Activated CD8-positive, alpha-beta memory T cell treated with anti-CD3 and anti-CD28 coated beads, Interleukin-2, amount 10 ng/mL, durations not matched to agents 7 days and 5 days (primary cell): ENCODE measurements at regions not wholly inside any gene's neighbourhood (a gene's known extent, or its start where the extent isn't known, plus 50 kb on each side); places are given as distances from the start of the nearest gene placed in this dataset.
"Not testable (repeated sequence)": the region's sequence is repeated elsewhere in the genome, so short reads cannot be mapped to it uniquely, and the experiment has no call there.

Experiments used
- ATAC-seq: fragments of 150-1000 bp; cut with Tn5 transposase; one replicate; pipeline ENCODE4 v1.10.0; 2021; ENCODE audit warnings: moderate library complexity
- CTCF ChIA-PET: fragments of 350-600 bp; sonication (Branson Sonifier 250); formaldehyde crosslinking; loops from one replicate; lab custom pipeline; 2021; ENCODE audit warnings: antibody characterized with exemption; lab: Charles Lee
- DNase-seq: peaks from one replicate; pipeline ENCODE4 v3.0.0-alpha.2; 2020
- H3K27ac Mint-ChIP-seq: one replicate; pipeline ENCODE4 v1.8.0; 2021; ENCODE audit warnings: mild to moderate bottlenecking, mixed read lengths
- H3K27me3 Mint-ChIP-seq: one replicate; pipeline ENCODE4 v1.8.0; 2021; ENCODE audit warnings: mixed read lengths
- H3K36me3 Mint-ChIP-seq: one replicate; pipeline ENCODE4 v1.8.0; 2021; ENCODE audit warnings: mild to moderate bottlenecking, mixed read lengths
- H3K4me1 Mint-ChIP-seq: one replicate; pipeline ENCODE4 v1.8.0; 2021; ENCODE audit warnings: mixed read lengths
- H3K4me3 Mint-ChIP-seq: one replicate; pipeline ENCODE4 v1.8.0; 2021; ENCODE audit warnings: mild to moderate bottlenecking, moderate library complexity, mixed read lengths
- H3K9me3 Mint-ChIP-seq: one replicate; pipeline ENCODE4 v1.8.0; 2022; ENCODE audit warnings: low read depth, mixed read lengths

DNA sequence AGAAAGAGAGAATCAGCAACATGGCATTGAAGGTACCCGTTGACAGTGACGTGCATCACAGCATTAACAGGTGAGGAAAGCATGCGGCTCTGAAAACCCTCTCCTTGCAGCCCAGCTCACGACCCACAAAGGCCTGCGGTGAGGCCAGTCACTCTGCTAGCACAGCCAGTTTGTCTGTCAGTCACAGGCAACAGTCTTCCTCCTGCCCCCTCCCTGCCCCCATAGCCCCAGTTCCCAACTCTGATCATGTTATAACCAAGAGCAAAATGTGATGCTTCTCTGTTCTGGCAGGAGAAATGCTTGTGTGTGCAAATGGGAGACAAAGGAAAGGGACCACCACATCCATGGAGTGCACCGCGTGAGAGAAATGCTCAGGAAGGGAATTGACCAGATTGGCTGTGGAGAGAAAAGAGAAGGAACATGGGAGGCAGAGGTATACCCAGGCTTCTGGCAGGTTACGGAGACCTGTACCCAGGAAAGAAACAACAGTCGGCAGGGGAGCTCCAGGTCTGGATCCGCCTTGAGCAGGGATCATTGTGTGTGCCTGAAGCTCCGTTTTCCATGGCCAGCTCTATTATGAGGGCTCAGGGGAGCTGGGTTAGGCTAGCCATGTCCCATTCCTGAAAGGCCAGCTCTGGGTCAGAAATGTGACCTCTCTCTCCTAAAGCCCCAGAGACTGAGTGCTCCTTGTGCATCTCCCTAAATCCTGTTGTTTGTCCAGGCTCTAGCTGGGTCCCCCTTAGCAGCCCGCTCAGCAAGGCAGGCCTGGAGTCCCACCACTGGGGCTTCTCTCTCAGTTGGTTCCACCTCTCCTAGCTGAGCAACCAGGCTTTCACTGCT lies 139.7 kb upstream of the MAMLD1 start:
- H3K9me3 Mint-ChIP-seq = no peaks in the 10 kb centered on the region
- no peak overlapping the region for H3K4me3 Mint-ChIP-seq
- no peaks in the 10 kb centered on the region for H3K36me3 Mint-ChIP-seq
- H3K27ac Mint-ChIP-seq = no peak overlapping the region
- ATAC-seq = no peak
- peaks cover 7% of the 10 kb centered on the region for H3K27me3 Mint-ChIP-seq
- peaks cover 5% of the 10 kb centered on the region for H3K4me1 Mint-ChIP-seq
- CTCF ChIA-PET = interaction anchor here (1.0 kb wide), 1 partner anchor 16 kb away, joined by 3 read pairs; no protein-coding TSS in a partner anchor
- DNase-seq = no peak

DNA sequence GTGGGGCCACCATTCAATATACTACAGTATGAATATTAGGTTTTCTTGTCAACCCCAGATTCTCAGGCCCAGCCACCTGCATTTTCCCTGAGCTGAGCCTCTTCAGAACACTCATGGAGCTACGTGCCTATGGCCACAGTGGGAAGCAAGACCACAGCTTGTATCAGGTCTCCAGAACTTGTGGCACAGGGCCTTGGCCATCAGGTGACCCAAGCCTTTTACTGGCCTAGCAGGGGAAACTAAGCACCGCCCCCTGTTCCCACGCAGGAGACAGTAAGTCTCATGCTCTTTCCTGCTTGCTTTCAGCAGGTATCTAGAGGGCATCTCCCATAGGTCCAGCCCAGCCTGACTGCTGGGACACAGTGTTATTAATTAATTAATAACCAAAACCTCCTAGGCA lies 138.4 kb upstream of the MAMLD1 start:
- Mint-ChIP-seq H3K27me3 (peaks cover 7% of the 10 kb centered on the region), H3K4me1 (peaks cover 5% of the 10 kb centered on the region), H3K27ac (no peak overlapping the region), H3K9me3 (no peaks in the 10 kb centered on the region), H3K36me3 (no peaks in the 10 kb centered on the region), H3K4me3 (no peak overlapping the region)
- ATAC-seq (no peak), DNase-seq (no peak)
- CTCF ChIA-PET = no interaction called here

DNA sequence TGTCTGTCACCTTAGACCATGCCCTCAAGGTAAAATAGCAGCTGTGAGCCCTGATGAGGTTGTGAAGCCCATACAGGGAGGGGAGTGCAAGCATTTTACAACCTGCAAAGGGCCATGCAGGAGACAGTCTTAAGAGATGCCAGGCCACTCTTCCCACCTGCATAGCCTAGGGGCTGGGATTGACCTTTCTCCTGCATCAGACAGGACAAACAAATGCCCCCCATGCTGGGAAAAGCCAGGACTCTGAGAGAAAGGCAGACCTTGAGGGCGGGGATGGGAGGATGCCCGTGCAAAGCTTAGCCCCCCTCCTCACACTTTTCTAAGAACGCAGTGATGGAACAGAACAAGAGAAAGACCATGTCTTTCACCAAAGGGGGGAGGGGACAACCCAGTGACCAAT lies 137.9 kb upstream of the MAMLD1 start:
- ATAC-seq = no peak
- CTCF ChIA-PET = no interaction called here
- Mint-ChIP-seq H3K27me3 (peaks cover 7% of the 10 kb centered on the region), H3K4me3 (no peak overlapping the region), H3K36me3 (no peaks in the 10 kb centered on the region), H3K9me3 (no peaks in the 10 kb centered on the region), H3K27ac (no peak overlapping the region), H3K4me1 (peaks cover 5% of the 10 kb centered on the region)
- DNase-seq = no peak

DNA sequence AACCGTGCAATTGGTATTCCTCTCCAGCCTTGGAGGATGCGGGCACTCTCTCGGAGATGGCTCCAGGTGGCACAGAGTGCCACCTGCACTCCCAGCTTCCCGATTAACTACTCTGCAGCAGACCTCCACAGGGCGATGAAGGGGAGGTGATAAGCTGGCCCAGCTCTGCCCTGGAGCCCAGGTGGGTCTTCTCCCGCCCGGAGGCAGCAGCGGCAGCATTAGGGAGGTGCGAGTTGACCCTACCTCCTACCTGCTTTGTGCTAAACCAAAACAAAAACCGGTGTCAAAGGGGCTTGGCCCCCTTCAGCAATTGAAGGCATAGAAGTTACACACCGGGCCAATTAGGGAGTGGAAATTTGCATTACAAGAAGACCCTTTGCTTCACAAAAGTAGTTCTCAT lies 137.4 kb upstream of the MAMLD1 start:
- Mint-ChIP-seq H3K9me3 (no peaks in the 10 kb centered on the region), H3K4me3 (no peak overlapping the region), H3K4me1 (peaks cover 5% of the 10 kb centered on the region), H3K27ac (no peak overlapping the region), H3K27me3 (peaks cover 7% of the 10 kb centered on the region), H3K36me3 (no peaks in the 10 kb centered on the region)
- CTCF ChIA-PET = no interaction called here
- ATAC-seq = no peak
- DNase-seq = no peak

DNA sequence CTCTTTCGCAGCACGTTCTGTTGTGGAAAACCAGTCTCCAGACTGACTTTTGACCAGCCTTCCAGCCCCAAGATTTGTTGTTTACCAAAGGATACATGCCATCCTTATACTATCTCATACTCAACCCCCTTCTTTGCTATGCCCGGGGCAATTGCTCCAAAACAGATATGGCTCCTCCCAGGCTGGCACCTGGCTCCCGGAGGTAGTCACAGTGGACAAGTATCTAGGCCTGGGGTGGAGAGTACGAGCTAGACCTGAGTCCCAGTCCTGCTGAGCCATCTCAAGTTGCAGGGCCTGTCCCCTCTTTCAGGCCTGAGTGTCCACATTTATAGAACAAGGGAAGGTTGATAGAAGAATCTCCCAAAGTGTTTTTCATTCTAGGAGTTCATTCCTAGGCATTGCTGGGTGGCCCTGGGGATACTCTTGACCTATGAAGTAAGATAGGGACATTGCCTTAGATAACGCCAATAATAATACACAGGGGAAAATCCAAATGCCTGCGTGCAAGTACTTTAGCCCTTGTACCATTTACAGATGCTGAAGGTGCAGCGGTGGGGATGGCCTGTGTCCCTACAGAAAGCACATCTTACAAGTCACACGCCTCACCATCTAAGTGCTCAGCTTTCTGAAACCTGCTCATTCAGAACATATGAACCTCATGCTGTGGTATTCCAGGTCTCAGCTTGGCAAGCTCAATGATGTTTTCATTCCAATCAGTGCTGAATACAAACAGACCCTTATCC lies 136.7 kb upstream of the MAMLD1 start:
- DNase-seq (no peak), ATAC-seq (no peak)
- Mint-ChIP-seq H3K9me3 (no peaks in the 10 kb centered on the region), H3K27ac (no peak overlapping the region), H3K4me1 (peaks cover 5% of the 10 kb centered on the region), H3K4me3 (no peak overlapping the region), H3K36me3 (no peaks in the 10 kb centered on the region), H3K27me3 (peaks cover 1% of the 10 kb centered on the region)
- CTCF ChIA-PET = no interaction called here

DNA sequence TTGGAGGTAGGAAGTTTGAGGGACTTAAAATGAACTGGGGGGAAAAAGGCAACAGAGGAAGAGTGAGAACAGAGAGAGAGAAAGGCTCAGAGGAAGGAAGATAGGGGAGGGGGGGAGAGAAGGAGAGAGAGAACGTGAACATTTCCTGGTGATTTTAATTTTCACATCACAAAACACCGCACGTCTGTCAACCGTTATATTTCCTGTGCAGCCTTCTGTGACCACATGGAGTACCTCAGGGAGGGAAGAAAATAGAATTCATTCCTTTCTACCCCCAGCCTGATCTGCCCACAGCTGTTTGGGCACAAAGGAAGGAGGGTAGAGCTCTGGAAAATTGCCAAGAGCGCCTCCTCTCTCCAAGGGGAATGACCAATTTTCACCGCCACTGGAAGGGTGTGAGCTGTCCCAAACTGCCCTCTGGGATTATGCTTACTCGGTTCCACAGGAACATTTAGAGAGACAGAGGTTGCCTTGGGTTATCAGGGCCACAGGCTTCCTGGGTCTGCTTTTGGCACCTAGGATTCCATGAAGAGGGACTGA lies 135.7 kb upstream of the MAMLD1 start:
- Mint-ChIP-seq H3K27ac (no peak overlapping the region), H3K4me3 (no peak overlapping the region), H3K9me3 (no peaks in the 10 kb centered on the region), H3K4me1 (peaks cover 5% of the 10 kb centered on the region), H3K36me3 (no peaks in the 10 kb centered on the region), H3K27me3 (no peaks in the 10 kb centered on the region)
- DNase-seq (no peak), ATAC-seq (no peak)
- CTCF ChIA-PET = interaction anchor here (1.1 kb wide), 1 partner anchor 24 kb away, joined by 3 read pairs; no protein-coding TSS in a partner anchor

DNA sequence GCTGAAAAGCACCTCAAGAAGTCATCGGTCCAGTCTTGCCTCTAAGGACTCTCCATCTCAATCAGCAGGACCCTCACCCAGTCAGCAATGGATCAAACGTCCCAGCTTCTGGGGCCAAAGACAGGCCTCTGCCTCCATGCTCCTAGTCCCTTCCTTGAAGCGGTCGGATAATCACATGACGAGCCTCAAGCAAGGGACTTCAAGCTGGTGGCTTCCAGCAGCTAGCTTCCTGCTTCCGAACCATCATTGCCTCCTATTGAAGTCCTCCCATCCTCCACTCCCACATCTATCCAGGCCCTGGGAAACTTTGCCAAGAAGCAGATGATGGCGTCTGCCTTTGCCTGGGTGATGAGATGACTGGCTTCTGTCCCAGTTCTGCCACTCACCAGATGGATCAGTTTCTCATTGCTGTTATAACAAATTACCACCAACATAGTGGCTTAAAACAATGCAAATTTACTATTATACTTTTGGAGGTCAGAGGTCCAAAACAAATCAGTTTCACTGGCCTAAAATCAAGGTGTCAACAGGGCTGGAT lies 135.2 kb upstream of the MAMLD1 start:
- H3K4me3 Mint-ChIP-seq = no peak overlapping the region
- DNase-seq (no peak), ATAC-seq (no peak)
- H3K4me1 Mint-ChIP-seq = peaks cover 5% of the 10 kb centered on the region
- CTCF ChIA-PET = interaction anchor here (1.1 kb wide), 1 partner anchor 24 kb away, joined by 3 read pairs; no protein-coding TSS in a partner anchor
- no peaks in the 10 kb centered on the region for H3K36me3 Mint-ChIP-seq
- H3K27me3 Mint-ChIP-seq = no peaks in the 10 kb centered on the region
- no peaks in the 10 kb centered on the region for H3K9me3 Mint-ChIP-seq
- no peak overlapping the region for H3K27ac Mint-ChIP-seq

DNA sequence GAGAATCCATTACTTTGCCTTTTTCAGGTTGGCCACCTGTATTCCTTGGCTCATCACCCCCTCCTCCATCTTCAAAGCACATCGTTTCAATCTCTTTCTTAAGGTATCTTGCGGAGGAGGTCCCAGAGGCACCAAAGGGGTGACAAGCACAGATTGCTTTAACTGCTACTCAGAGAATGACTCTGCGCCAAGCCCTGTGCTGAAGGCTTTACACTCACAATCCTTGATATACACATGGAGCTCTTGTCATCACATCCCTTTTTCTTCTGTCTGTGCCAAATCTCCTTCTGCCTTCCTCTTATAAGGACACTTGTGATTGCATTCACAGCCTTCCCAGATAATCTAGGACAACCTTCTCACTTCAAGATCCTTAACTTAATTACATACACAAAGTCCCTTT lies 134.7 kb upstream of the MAMLD1 start:
- ATAC-seq = no peak

DNA sequence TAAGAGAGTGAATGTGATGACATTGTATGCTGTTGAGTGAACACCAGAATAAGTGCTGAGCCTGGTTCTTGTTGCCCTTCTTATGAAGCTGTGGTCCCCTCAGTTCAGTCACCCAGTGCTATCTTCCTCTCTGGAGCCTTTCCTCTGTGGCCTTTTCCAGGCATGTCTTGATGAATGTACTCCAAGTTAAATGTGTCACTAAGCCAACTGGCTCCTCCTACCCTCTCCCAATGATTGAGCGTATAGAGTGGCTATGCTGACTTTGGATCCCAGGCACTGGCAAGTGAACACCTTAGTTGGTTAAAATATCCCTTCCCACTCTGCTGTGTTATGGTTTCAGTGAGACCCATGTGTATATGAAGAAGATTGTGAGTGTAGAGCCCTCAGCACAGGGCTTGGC lies 134.1 kb upstream of the MAMLD1 start:
- H3K4me3 Mint-ChIP-seq = no peak overlapping the region
- no peak overlapping the region for H3K27ac Mint-ChIP-seq
- H3K36me3 Mint-ChIP-seq = no peaks in the 10 kb centered on the region
- no peaks in the 10 kb centered on the region for H3K9me3 Mint-ChIP-seq
- no peaks in the 10 kb centered on the region for H3K27me3 Mint-ChIP-seq
- no peak for DNase-seq
- peaks cover 5% of the 10 kb centered on the region for H3K4me1 Mint-ChIP-seq
- CTCF ChIA-PET = no interaction called here
- ATAC-seq = no peak

More for the DNA sequence above, 134.7 kb upstream of the MAMLD1 start:
- H3K9me3 Mint-ChIP-seq = no peaks in the 10 kb centered on the region
- no peak overlapping the region for H3K27ac Mint-ChIP-seq
- no peak for DNase-seq
- H3K4me3 Mint-ChIP-seq = no peak overlapping the region
- H3K36me3 Mint-ChIP-seq = no peaks in the 10 kb centered on the region
- CTCF ChIA-PET = no interaction called here
- no peaks in the 10 kb centered on the region for H3K27me3 Mint-ChIP-seq
- peaks cover 5% of the 10 kb centered on the region for H3K4me1 Mint-ChIP-seq

DNA sequence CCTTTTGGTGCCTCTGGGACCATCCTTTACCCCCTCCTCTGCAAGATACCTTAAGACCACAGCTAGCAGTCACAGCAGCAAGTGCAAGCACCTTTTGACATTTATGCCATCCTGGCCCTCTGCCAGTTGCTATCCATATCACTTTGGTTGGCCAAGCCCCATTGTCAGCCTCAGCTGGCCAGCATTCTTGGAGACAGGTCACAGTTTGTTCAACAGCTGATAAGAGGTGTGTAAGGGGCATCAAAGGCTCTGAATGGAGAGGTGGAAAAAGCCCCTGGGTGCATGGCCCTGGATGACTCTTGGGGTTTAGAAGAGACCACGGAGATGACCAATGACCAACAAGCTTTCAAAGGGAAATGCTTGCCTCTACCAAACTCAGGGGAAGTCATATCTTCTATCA lies 133.6 kb upstream of the MAMLD1 start:
- CTCF ChIA-PET = no interaction called here
- Mint-ChIP-seq H3K9me3 (no peaks in the 10 kb centered on the region), H3K27ac (no peak overlapping the region), H3K36me3 (no peaks in the 10 kb centered on the region), H3K4me3 (no peak overlapping the region), H3K27me3 (no peaks in the 10 kb centered on the region), H3K4me1 (peaks cover 5% of the 10 kb centered on the region)
- ATAC-seq = no peak
- DNase-seq = no peak

DNA sequence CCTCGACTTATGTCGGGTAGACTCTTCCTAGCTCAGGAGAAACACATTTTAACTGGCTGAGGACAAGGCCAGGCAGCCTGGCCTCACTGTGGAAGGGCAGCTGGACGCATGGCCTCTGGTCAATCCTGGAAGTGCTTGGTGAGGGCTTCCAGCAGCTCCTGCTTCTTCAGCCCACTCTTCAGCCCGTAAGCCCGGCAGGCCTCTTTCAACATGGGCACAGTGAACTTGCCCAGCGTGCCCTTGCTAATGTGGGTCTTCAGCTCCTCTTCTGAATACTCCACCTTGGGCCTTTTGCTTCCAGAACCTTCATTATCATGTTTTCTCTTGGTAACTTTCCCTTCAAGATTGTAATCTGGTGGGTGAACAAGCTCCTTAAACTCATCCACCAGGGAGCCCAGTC lies 132.2 kb upstream of the MAMLD1 start:
- H3K36me3 Mint-ChIP-seq, CTCF ChIA-PET, H3K4me3 Mint-ChIP-seq, H3K9me3 Mint-ChIP-seq, DNase-seq, H3K27ac Mint-ChIP-seq, H3K27me3 Mint-ChIP-seq, ATAC-seq, H3K4me1 Mint-ChIP-seq: not testable (repeated sequence)

DNA sequence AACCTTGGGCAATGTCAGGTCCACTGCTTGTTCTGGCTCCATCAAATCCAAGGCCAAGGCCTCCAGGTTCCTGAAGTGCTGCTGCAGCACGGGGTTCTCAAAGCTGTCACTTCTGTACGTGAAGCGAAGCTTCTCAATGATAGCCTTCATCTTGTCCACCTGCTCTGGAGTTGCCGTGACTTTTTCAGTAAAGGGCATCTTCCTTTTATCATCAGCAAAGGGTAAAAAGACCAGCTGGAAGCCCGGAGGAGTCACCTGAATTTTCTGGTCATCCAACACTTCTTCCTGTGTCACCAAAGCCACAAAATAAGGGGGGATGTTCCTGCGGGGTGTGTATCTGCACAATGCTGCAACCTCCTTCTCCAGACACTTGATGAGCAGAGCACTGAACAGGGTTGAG lies 131.7 kb upstream of the MAMLD1 start:
- ATAC-seq, H3K4me1 Mint-ChIP-seq, H3K27ac Mint-ChIP-seq, CTCF ChIA-PET, H3K36me3 Mint-ChIP-seq, DNase-seq, H3K4me3 Mint-ChIP-seq, H3K9me3 Mint-ChIP-seq, H3K27me3 Mint-ChIP-seq: not testable (repeated sequence)

DNA sequence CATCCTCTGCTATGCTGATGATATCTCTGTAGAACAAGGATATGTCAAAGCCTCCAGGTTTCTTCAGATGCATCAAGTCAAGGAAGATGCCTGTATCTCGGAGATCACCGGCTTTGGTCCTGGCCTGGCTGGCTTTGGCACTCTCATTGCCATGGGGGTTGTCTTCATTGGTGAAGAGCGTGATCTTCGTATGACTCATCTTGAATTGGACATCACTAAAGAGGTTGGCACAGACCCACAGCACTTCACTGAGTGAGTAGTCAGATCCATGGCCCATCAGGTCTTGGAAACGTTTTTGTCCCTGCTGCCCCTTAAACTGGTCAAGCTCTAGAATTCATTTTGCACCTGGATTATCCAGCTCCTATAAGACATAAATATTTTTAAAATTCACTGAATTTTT lies 130.9 kb upstream of the MAMLD1 start:
- H3K27ac Mint-ChIP-seq, ATAC-seq, H3K4me3 Mint-ChIP-seq, H3K4me1 Mint-ChIP-seq, H3K9me3 Mint-ChIP-seq, H3K36me3 Mint-ChIP-seq, H3K27me3 Mint-ChIP-seq, DNase-seq, CTCF ChIA-PET: not testable (repeated sequence)
